Left ventricle myocardium inferior (tissue), 1 donor: ENCODE measurements at regions not wholly inside any gene's neighbourhood (a gene's known extent, or its start where the extent isn't known, plus 50 kb on each side); places are given as distances from the start of the nearest gene placed in this dataset.

Source experiments
- DNase-seq: peaks from one replicate; pipeline ENCODE4 v3.0.0-alpha.2; 2020
- H3K27ac ChIP-seq: fragments of 200-600 bp; replicated peaks from 2 replicates; pipeline ENCODE4 v1.8.0; 2021
- H3K27me3 ChIP-seq: fragments of 200-600 bp; 2 replicates; pipeline ENCODE4 v1.8.0; 2021; ENCODE audit warnings: low read depth
- H3K36me3 ChIP-seq: fragments of 200-600 bp; 2 replicates; pipeline ENCODE4 v1.8.0; 2021
- H3K4me1 ChIP-seq: fragments of 200-600 bp; 2 replicates; pipeline ENCODE4 v1.8.0; 2021
- H3K4me3 ChIP-seq: fragments of 200-600 bp; 2 replicates; pipeline ENCODE4 v1.8.0; 2021; ENCODE audit warnings: mild to moderate bottlenecking, moderate library complexity
- H3K9me3 ChIP-seq: fragments of 200-600 bp; replicated peaks from 2 replicates; pipeline ENCODE4 v1.8.0; 2021
- intact Hi-C: fragments of 100-400 bp; cut with micrococcal nuclease; formaldehyde crosslinking; loops from one replicate; pipeline ENCODE4 v1.11.0; 2022
- TF ChIP-seq, protein P1 (sequence below): fragments of 200-600 bp; IDR thresholded peaks from 2 replicates; pipeline ENCODE4 v1.8.0; 2021; ENCODE audit warnings: antibody characterized with exemption, mild to moderate bottlenecking, borderline replicate concordance
- donor health status: DM: no; HTN: yes; CAD: no; lungs with severe emphysema.

DNA sequence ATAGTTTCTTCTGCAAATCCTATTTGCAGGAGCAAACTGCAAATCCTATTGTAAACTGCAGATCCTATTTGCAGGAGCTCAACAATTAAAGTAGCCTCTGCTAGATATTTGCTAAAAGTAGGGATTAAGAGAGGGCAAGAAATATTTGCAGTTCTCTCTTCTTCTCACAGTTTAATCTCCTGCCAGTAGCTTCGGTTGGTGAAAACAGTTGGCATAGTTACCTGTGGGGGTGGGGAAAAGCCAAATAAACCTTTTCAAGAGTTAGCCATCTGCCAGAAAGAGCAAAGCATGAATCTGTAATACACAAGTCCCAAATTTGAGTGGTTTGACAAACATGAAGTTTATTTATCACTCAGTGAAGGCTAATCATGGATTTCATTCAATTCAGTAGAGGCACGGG is 942.5 kb downstream of the JRKL start:
- Histone ChIP-seq H3K27ac (no peak overlapping the region), H3K9me3 (no peaks in the 10 kb centered on the region), H3K36me3 (no peaks in the 10 kb centered on the region), H3K4me1 (no peaks in the 10 kb centered on the region), H3K4me3 (no peak overlapping the region), H3K27me3 (no peaks in the 10 kb centered on the region)
- DNase-seq: no peak
- TF ChIP-seq, protein P1, sequence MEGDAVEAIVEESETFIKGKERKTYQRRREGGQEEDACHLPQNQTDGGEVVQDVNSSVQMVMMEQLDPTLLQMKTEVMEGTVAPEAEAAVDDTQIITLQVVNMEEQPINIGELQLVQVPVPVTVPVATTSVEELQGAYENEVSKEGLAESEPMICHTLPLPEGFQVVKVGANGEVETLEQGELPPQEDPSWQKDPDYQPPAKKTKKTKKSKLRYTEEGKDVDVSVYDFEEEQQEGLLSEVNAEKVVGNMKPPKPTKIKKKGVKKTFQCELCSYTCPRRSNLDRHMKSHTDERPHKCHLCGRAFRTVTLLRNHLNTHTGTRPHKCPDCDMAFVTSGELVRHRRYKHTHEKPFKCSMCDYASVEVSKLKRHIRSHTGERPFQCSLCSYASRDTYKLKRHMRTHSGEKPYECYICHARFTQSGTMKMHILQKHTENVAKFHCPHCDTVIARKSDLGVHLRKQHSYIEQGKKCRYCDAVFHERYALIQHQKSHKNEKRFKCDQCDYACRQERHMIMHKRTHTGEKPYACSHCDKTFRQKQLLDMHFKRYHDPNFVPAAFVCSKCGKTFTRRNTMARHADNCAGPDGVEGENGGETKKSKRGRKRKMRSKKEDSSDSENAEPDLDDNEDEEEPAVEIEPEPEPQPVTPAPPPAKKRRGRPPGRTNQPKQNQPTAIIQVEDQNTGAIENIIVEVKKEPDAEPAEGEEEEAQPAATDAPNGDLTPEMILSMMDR: no peak
- intact Hi-C loops: no loop called here

DNA sequence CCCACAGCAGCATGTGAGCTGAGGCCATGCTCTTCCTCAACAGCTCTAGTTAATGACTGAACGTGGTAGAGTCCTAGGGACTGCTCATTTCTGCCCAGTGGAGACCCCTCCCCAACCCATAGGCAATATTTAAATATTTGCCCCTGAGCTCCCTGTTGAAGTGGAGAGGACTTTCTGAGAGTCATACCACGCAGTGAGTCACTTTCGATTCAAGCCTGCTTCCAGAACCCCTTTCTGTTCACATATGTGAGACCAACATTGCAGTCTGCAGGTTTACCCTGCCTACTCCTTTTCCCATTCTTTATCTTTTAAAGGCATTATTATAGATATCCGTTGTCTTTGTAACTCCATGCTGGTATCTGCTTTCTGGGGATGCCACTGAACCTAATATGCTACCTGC is 946.3 kb downstream of the JRKL start:
- H3K27ac ChIP-seq: no peak overlapping the region
- DNase-seq: no peak
- intact Hi-C loops: no loop called here
- H3K36me3 ChIP-seq: no peaks in the 10 kb centered on the region
- no peaks in the 10 kb centered on the region for H3K4me1 ChIP-seq
- TF ChIP-seq, protein P1: no peak
- no peaks in the 10 kb centered on the region for H3K27me3 ChIP-seq
- H3K4me3 ChIP-seq: no peak overlapping the region
- H3K9me3 ChIP-seq: no peaks in the 10 kb centered on the region

DNA sequence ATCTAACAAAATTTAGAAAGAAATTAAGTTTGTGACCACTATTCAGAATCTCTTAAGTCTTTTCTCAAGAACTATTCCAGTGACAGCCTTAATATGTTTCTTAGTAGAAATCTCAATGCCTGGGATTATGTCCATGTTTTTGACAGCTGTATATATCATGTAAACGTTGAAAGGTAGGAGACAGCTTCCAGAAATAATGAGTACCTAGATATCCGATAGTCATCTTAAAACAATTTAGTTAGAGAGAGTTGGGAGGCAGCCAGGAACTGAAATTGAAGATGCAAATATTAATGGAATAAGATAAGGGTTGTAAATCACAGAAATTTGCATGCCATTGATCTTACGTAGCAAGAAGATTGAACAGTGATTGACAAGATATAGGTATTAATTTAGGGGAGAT is 955.2 kb downstream of the JRKL start:
- Histone ChIP-seq H3K9me3 (peaks cover 7% of the 10 kb centered on the region), H3K4me3 (no peak overlapping the region), H3K27me3 (no peaks in the 10 kb centered on the region), H3K36me3 (no peaks in the 10 kb centered on the region), H3K4me1 (no peaks in the 10 kb centered on the region), H3K27ac (no peak overlapping the region)
- intact Hi-C loops: no loop called here
- DNase-seq: no peak
- TF ChIP-seq, protein P1: no peak

DNA sequence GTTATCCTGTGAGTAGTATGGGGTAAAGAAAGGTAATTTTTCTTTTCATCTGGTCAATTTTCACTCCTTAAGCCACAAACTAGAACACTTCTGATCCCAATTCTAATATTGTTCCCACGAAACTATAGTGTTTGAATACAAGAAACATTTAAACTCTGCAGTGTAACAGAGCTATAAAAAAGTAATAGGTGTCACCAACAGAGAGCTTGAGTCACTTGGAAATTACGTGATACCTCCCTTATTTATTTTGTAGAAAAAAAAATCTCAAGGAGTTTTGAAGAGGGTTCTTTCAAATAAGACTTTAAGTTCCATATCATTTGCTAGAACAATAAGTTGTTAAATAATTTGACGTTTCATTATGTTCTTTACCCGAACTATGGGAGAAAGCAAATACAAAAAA is 959.4 kb downstream of the JRKL start:
- no peak overlapping the region for H3K4me3 ChIP-seq
- no peak overlapping the region for H3K27ac ChIP-seq
- TF ChIP-seq, protein P1: no peak
- intact Hi-C loops: no loop called here
- no peaks in the 10 kb centered on the region for H3K36me3 ChIP-seq
- no peak for DNase-seq
- no peaks in the 10 kb centered on the region for H3K27me3 ChIP-seq
- no peaks in the 10 kb centered on the region for H3K4me1 ChIP-seq
- H3K9me3 ChIP-seq: peaks cover 7% of the 10 kb centered on the region

DNA sequence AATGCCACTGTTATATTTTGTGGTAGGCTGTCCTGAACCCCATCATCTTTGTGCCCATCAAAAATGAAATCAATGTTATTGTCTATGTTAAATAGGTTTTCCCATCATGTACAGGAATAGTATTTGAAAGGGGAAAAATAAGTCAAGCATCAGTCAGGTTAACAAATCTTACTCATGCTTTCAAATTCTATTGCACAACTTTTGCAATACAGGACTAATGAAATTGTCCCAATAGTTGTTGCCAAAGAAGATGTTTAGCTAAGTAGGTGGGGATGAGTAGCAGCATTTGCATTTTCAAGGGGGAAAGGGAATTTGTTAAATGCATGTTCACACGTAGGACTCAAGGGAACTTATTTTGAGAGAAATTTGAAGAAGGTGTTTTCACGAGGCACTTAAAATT is 962.1 kb downstream of the JRKL start:
- Histone ChIP-seq H3K4me1 (no peaks in the 10 kb centered on the region), H3K27me3 (no peaks in the 10 kb centered on the region), H3K9me3 (peaks cover 2% of the 10 kb centered on the region), H3K27ac (no peak overlapping the region), H3K36me3 (no peaks in the 10 kb centered on the region), H3K4me3 (no peak overlapping the region)
- TF ChIP-seq, protein P1: no peak
- intact Hi-C loops: no loop called here
- DNase-seq: no peak

DNA sequence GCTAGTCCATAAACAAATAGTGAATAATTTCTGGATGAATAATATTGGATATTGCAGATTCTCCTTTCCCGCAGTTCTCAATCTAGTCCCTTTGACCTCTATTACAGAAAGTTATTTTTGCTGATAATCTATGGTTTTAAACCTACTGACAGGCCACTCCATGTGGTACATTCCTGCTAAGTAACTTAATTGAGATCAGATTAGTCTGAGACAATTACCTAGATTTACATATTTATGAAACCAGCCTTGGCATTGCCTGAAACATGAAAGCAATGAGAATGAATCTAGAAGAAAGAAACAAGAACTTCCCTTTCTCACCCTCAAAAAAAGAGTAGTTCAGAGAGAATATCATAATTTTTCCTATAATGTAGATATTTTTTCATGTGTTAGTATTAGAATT is 964.2 kb downstream of the JRKL start:
- DNase-seq: no peak
- H3K27me3 ChIP-seq: no peaks in the 10 kb centered on the region
- no peak overlapping the region for H3K4me3 ChIP-seq
- H3K36me3 ChIP-seq: no peaks in the 10 kb centered on the region
- intact Hi-C loops: no loop called here
- no peak overlapping the region for H3K27ac ChIP-seq
- TF ChIP-seq, protein P1: no peak
- H3K4me1 ChIP-seq: no peaks in the 10 kb centered on the region
- H3K9me3 ChIP-seq: no peaks in the 10 kb centered on the region
